Pancreas (tissue), 10 donors: ENCODE measurements at regions not wholly inside any gene's neighbourhood (a gene's known extent, or its start where the extent isn't known, plus 50 kb on each side); places are given as distances from the start of the nearest gene placed in this dataset.

Source experiments
- ATAC-seq, 4 donors: fragments of 200-7000 bp; cut with Tn5 transposase; one replicate each; pipeline versions ENCODE4 v1.8.0 to v1.9.1; 2020; ENCODE audit warnings: mild to moderate bottlenecking in 4 of 4, moderate library complexity in 4 of 4
- DNase-seq, 6 donors: peaks; one replicate each; pipeline ENCODE4 v3.0.0-alpha.2; 2020
- FAIRE-seq: peaks from 2 replicates; lab custom pipeline; 2012; peaks lifted over from hg19 to GRCh38; lab: Jason Lieb, UNC
- H3K27ac ChIP-seq, 4 donors: fragments of 200-600 bp; sonication (generic); 1 replicate in 3 of 4; 2 replicates in 1 of 4; pipeline versions ENCODE4 v1.5.0 to v1.8.0; 2020
- H3K27me3 ChIP-seq, 4 donors: fragments of 200-600 bp; one replicate each; pipeline ENCODE4 v1.8.0; 2021
- H3K36me3 ChIP-seq, 3 donors: fragments of 200-600 bp; sonication (generic) in 1 of 3; one replicate each; pipeline versions ENCODE4 v1.5.0 to v1.8.0; 2020 to 2021
- H3K4me1 ChIP-seq, 3 donors: fragments of 200-600 bp; one replicate each; pipeline ENCODE4 v1.8.0; 2021
- H3K4me3 ChIP-seq, 4 donors: fragments of 200-600 bp; sonication (generic) in 2 of 4; one replicate each; pipeline versions ENCODE4 v1.5.0 to v1.8.0; 2020 to 2021
- H3K9me3 ChIP-seq, 4 donors: fragments of 200-600 bp; one replicate each; pipeline ENCODE4 v1.8.0; 2021
- CTCF ChIP-seq, 4 donors: fragments of 200-600 bp; sonication (generic) in 3 of 4; IDR thresholded peaks; one replicate each; pipeline versions ENCODE4 v1.5.0 to v1.8.0; 2021; ENCODE audit warnings: antibody characterized with exemption in 4 of 4
- WGBS, 2 donors: extraction: QIAGEN DNeasy Blood & Tissue Kit; methylation state at CpG; one replicate each; pipeline ENCODE4 v1.1.7; 2013; 5-methylcytosine and 5-hydroxymethylcytosine counted together
- intact Hi-C, 3 donors: fragments of 100-400 bp; cut with DNase I; formaldehyde crosslinking; loops; one replicate each; pipeline versions ENCODE4 v1.11.1 to v1.14.2; 2022
- donor health status: healthy with polysubstance abuse.
- donor health status: DM: no; HTN: no; CAD: no; lungs with moderate emphysema.
- donor health status: DM: no; HTN: no; CAD: no.
- donor health status: control.
- donor health status: control.
- donor health status: Bipolar disorder and iron deficiency.
- donor health status: DM: yes; HTN: yes; CAD: no.
- donor health status: DM: no; HTN: no; CAD: no.
- donor health status: DM: no; HTN: no; CAD: no.
- donor health status: DM: yes; HTN: yes; CAD: no.

GRCh38 chr2:604854-605524 lies 72.2 kb downstream of the TMEM18 start:
- TF ChIP-seq CTCF (IDR thresholded peaks at IDR 0.05) = no peak
- WGBS, 2 donors = 79 to 85% methylated on average over 2 of the region's 2 CpGs
- no peaks in the 10 kb centered on the region for H3K4me1 ChIP-seq
- intact Hi-C loops = no loop called here
- no peaks in the 10 kb centered on the region for H3K9me3 ChIP-seq
- H3K36me3 ChIP-seq = no peaks in the 10 kb centered on the region
- no peak overlapping the region for H3K4me3 ChIP-seq
- H3K27me3 ChIP-seq = no peaks in the 10 kb centered on the region
- DNase-seq (no peak), FAIRE-seq (no peak), ATAC-seq (no peak)
- H3K27ac ChIP-seq = no peak overlapping the region

GRCh38 chr2:604385-604784 lies 72.8 kb downstream of the TMEM18 start:
- ATAC-seq = no peak
- no peak for DNase-seq
- TF ChIP-seq CTCF (IDR thresholded peaks at IDR 0.05) = no peak
- H3K27me3 ChIP-seq = no peaks in the 10 kb centered on the region
- intact Hi-C loops = no loop called here
- no peaks in the 10 kb centered on the region for H3K4me1 ChIP-seq
- FAIRE-seq = no peak
- no peaks in the 10 kb centered on the region for H3K36me3 ChIP-seq
- H3K9me3 ChIP-seq = no peaks in the 10 kb centered on the region
- no peak overlapping the region for H3K27ac ChIP-seq
- 82 to 84% methylated on average over 9 of the region's 9 CpGs for WGBS, 2 donors
- no peak overlapping the region for H3K4me3 ChIP-seq

GRCh38 chr2:603869-604268 lies 73.3 kb downstream of the TMEM18 start:
- H3K4me1 ChIP-seq = no peaks in the 10 kb centered on the region
- TF ChIP-seq CTCF (IDR thresholded peaks at IDR 0.05) = no peak
- DNase-seq = no peak
- intact Hi-C loops = no loop called here
- 68 to 69% methylated on average over 8 of the region's 8 CpGs for WGBS, 2 donors
- no peaks in the 10 kb centered on the region for H3K9me3 ChIP-seq
- no peaks in the 10 kb centered on the region for H3K36me3 ChIP-seq
- no peaks in the 10 kb centered on the region for H3K27me3 ChIP-seq
- no peak for ATAC-seq
- FAIRE-seq = no peak
- H3K27ac ChIP-seq = no peak overlapping the region
- no peak overlapping the region for H3K4me3 ChIP-seq

- ATAC-seq (no peak), FAIRE-seq (no peak), DNase-seq (no peak)
- Histone ChIP-seq H3K9me3 (no peaks in the 10 kb centered on the region), H3K27ac (no peak overlapping the region), H3K4me1 (no peaks in the 10 kb centered on the region), H3K36me3 (no peaks in the 10 kb centered on the region), H3K27me3 (no peaks in the 10 kb centered on the region), H3K4me3 (no peak overlapping the region)
- intact Hi-C loops = no loop called here
- WGBS, 2 donors = 69 to 81% methylated on average over 5 of the region's 5 CpGs
- no peak for TF ChIP-seq CTCF (IDR thresholded peaks at IDR 0.05)
These were observed 73.8 kb downstream of the TMEM18 start for GRCh38 chr2:603427-603826.

- no peak for TF ChIP-seq CTCF (IDR thresholded peaks at IDR 0.05)
- intact Hi-C loops = no loop called here
- H3K4me1 ChIP-seq = no peaks in the 10 kb centered on the region
- H3K27me3 ChIP-seq = no peaks in the 10 kb centered on the region
- ATAC-seq (peak in 1 of 4 donors; percentile 25), DNase-seq (no peak), FAIRE-seq (no peak)
- WGBS, 2 donors = 74 to 79% methylated on average over 14 of the region's 14 CpGs
- H3K36me3 ChIP-seq = no peaks in the 10 kb centered on the region
- no peak overlapping the region for H3K27ac ChIP-seq
- no peak overlapping the region for H3K4me3 ChIP-seq
- H3K9me3 ChIP-seq = no peaks in the 10 kb centered on the region
These were observed 74.4 kb downstream of the TMEM18 start for GRCh38 chr2:602571-603359.
